Activated CD4-positive, alpha-beta T cell treated with anti-CD3 and anti-CD28 coated beads, Interleukin-2, amount 10 ng/mL, durations not matched to agents 7 days and 5 days (primary cell): ENCODE measurements at regions not wholly inside any gene's neighbourhood (a gene's known extent, or its start where the extent isn't known, plus 50 kb on each side); places are given as distances from the start of the nearest gene placed in this dataset.

ENCODE experiments used
- CTCF ChIA-PET: fragments of 350-600 bp; sonication (Branson Sonifier 250); formaldehyde crosslinking; loops from one replicate; lab custom pipeline; 2021; ENCODE audit warnings: antibody characterized with exemption; lab: Charles Lee
- POLR2A ChIA-PET: fragments of 350-600 bp; sonication (Branson Sonifier 250); formaldehyde crosslinking; loops from one replicate; lab custom pipeline; 2021; ENCODE audit warnings: antibody characterized with exemption; lab: Charles Lee
- DNase-seq: peaks from one replicate; pipeline ENCODE4 v3.0.0-alpha.2; 2020
- H3K27ac Mint-ChIP-seq: one replicate; pipeline ENCODE4 v1.8.0; 2021; ENCODE audit warnings: mild to moderate bottlenecking, moderate library complexity, mixed read lengths
- H3K27me3 Mint-ChIP-seq: one replicate; pipeline ENCODE4 v1.8.0; 2021; ENCODE audit warnings: mixed read lengths
- H3K36me3 Mint-ChIP-seq: one replicate; pipeline ENCODE4 v1.8.0; 2021; ENCODE audit warnings: low read depth, mixed read lengths
- H3K4me1 Mint-ChIP-seq: one replicate; pipeline ENCODE4 v1.8.0; 2021; ENCODE audit warnings: mixed read lengths
- H3K4me3 Mint-ChIP-seq: one replicate; pipeline ENCODE4 v1.8.0; 2021; ENCODE audit warnings: mild to moderate bottlenecking, moderate library complexity, mixed read lengths
- H3K9me3 Mint-ChIP-seq: one replicate; pipeline ENCODE4 v1.8.0; 2021; ENCODE audit warnings: mixed read lengths

DNA sequence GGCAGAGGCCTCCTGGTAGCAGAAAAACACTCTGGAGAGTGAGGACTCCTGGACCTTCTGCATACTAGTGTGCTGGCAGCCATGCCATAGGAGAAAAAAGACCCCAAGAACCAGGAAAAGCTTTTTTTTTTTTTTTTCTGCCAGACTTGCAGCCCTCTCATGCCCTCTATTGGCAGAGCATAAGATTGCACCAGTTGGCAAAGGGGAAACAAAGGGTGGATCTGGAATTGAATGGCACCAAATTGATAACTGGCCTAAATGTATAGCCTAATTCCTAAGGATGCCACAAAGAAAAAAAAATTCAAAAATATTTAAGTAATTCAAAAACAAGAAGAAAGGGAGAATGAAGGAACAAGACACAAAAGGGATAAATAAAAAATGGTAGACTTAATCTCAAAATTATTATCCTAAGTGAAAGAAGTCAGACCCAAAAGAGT, 112.5 kb upstream of the GHITM start:
- no peak overlapping the region for H3K4me3 Mint-ChIP-seq
- H3K36me3 Mint-ChIP-seq, result no peaks in the 10 kb centered on the region
- DNase-seq, result peak; percentile 18
- H3K27ac Mint-ChIP-seq, result no peak overlapping the region
- ChIA-PET POLR2A (no interaction called here), CTCF (interaction anchor here (0.7 kb wide), 1 partner anchor 158 kb away, joined by 3 read pairs; no protein-coding TSS in a partner anchor)
- peaks cover 3% of the 10 kb centered on the region for H3K27me3 Mint-ChIP-seq
- H3K9me3 Mint-ChIP-seq, result peaks cover 1% of the 10 kb centered on the region
- no peaks in the 10 kb centered on the region for H3K4me1 Mint-ChIP-seq

DNA sequence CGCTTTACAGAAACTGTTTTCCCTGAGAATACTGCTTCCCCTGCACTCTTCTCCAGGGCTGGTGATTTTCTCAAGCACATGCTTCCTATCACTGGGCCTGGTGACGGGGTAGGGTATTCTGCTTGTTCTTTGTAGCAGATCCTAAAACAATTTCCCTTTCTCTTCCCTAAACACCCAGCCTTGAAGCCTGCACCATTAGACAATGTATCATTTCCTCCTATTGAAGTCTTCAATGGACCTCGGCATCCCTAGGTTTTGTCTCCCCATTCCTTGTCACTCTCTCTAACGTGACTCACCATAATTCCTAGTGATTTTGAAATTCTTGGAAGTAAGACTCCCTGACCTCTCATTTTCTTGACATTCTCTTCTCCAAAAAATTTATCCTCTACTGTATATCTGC, 109.5 kb upstream of the GHITM start:
- Mint-ChIP-seq H3K9me3 (no peaks in the 10 kb centered on the region), H3K36me3 (no peaks in the 10 kb centered on the region), H3K27ac (no peak overlapping the region), H3K4me1 (no peaks in the 10 kb centered on the region), H3K27me3 (no peaks in the 10 kb centered on the region), H3K4me3 (no peak overlapping the region)
- POLR2A ChIA-PET, result no interaction called here
- CTCF ChIA-PET, result no interaction called here
- no peak for DNase-seq

DNA sequence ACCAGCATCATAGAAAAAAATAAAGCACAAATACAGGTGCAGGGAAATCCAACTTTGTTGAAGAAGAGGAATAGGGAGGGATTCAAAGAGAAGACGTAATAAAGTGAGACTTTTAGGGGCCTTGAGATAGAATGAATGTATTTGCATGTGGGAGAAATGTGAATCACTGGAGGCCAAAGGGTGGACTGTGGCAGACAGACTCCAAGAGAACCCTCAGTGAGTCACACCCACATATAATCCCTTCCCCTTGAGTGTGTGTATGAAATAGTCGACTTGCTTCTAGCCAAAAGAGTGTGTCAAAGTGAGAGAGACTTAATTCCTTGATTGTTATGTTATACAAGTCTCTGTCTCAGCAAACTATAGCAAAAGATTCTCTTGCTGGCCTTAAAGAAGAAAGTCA, 101.3 kb upstream of the GHITM start:
- CTCF ChIA-PET, result no interaction called here
- Mint-ChIP-seq H3K27me3 (peaks cover 3% of the 10 kb centered on the region), H3K9me3 (no peaks in the 10 kb centered on the region)

DNA sequence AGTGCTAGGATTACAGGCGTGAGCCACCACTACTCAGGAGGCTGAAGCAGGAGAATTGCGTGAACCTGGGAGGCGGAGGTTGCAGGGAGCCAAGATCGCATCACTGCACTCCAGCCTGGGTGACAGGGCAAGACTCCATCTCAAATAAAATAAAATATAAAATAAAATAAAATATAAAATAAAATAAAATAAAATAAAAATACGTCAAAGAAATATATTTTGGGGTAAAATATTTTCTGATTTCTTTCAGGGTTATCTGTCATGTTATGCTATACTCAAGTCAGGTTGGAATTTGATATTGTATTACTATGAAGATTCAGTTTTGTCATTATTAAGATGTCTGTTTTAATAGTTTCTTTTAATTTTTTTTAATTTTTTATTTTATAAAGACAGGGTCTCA, 99.4 kb upstream of the GHITM start:
- H3K4me1 Mint-ChIP-seq, result no peaks in the 10 kb centered on the region
- no peak for DNase-seq
- H3K27ac Mint-ChIP-seq, result no peak overlapping the region
- H3K4me3 Mint-ChIP-seq, result no peak overlapping the region
- peaks cover 3% of the 10 kb centered on the region for H3K27me3 Mint-ChIP-seq
- no peaks in the 10 kb centered on the region for H3K36me3 Mint-ChIP-seq
- no peaks in the 10 kb centered on the region for H3K9me3 Mint-ChIP-seq
- CTCF ChIA-PET, result no interaction called here
- POLR2A ChIA-PET, result no interaction called here

More for the DNA sequence above, 101.3 kb upstream of the GHITM start:
- DNase-seq, result no peak
- no peaks in the 10 kb centered on the region for H3K36me3 Mint-ChIP-seq
- POLR2A ChIA-PET, result no interaction called here
- no peak overlapping the region for H3K27ac Mint-ChIP-seq
- H3K4me1 Mint-ChIP-seq, result no peaks in the 10 kb centered on the region
- H3K4me3 Mint-ChIP-seq, result no peak overlapping the region

DNA sequence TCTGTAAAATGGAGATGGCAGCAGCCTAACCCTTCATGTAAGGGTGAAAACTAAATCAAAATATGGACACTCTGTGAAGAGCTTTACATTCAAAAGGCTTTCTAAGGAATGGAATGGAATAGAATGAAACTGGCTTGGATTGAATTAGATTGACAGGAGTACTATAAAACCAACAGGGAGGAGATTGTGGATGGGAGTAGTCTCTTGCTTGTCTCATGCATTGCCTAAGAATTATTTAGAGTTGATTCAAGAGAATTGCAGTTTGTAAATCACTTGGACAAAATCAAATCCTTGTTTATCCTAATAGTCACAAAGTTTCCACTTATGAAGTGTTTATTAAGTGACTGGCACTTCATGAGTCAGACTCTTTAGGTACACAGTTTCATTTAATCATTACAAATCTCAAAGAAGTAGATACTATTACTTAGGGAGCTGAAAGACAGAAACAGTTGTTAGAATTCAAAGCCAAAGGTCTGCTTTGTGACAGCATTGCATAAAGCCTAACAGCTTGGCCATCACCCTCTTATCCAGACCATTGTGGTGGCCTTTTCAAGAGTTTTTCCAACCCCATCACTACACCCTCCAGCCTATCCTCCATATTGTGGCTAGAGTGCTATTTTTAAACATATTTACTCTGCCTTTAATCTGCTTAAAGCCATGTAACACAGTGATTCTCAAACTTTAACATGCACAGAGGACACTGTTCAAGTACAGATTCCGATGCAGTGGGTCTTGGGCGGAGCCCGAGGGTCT, 91.9 kb upstream of the GHITM start:
- peaks cover 7% of the 10 kb centered on the region for H3K27me3 Mint-ChIP-seq
- ChIA-PET POLR2A (no interaction called here), CTCF (no interaction called here)
- H3K27ac Mint-ChIP-seq, result no peak overlapping the region
- no peaks in the 10 kb centered on the region for H3K4me1 Mint-ChIP-seq
- no peaks in the 10 kb centered on the region for H3K36me3 Mint-ChIP-seq
- no peak overlapping the region for H3K4me3 Mint-ChIP-seq
- peaks cover 4% of the 10 kb centered on the region for H3K9me3 Mint-ChIP-seq
- no peak for DNase-seq

DNA sequence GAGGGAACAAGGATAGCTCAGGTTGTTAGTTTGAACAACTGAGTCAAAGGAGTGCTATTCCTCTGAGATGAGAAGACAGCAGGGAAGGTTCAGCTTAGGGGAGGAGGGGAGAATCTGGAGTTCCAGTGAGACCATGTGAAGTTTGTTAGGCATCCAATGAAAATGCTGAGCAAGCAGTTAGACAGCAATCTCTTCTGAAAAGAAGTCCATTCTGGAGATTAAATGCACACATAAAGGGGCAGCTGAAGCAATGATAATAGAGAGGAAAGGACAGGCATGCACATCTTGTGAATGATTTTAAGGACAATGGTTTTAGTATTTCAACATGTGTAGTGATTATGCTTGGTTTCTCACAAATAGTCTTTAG, 89.7 kb upstream of the GHITM start:
- ChIA-PET CTCF (no interaction called here), POLR2A (no interaction called here)
- Mint-ChIP-seq H3K4me1 (no peaks in the 10 kb centered on the region), H3K27ac (no peak overlapping the region), H3K9me3 (peaks cover 4% of the 10 kb centered on the region), H3K4me3 (no peak overlapping the region), H3K36me3 (no peaks in the 10 kb centered on the region), H3K27me3 (peaks cover 9% of the 10 kb centered on the region)
- no peak for DNase-seq

DNA sequence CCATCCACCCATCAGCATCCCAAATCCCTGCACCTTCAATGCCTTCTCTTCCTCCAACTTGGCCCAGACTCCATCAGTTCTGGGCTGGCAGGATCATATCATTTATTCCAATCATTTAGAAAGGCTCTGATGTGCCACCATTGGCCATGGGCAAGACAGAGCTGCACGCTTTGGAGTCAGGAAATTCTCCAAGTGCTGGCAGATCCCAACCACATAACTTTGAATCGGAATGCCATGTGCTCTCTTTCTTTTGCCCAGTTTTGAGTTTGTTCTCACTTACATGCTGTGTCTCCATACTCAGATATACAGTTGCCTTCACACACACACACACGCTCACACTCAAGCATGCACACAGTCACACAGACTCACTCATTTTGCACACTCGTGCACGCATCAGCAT, 85.7 kb upstream of the GHITM start:
- H3K4me1 Mint-ChIP-seq, result no peaks in the 10 kb centered on the region
- no peak overlapping the region for H3K4me3 Mint-ChIP-seq
- H3K27me3 Mint-ChIP-seq, result peaks cover 7% of the 10 kb centered on the region
- ChIA-PET CTCF (no interaction called here), POLR2A (no interaction called here)
- peaks cover 4% of the 10 kb centered on the region for H3K9me3 Mint-ChIP-seq
- DNase-seq, result no peak
- no peaks in the 10 kb centered on the region for H3K36me3 Mint-ChIP-seq
- H3K27ac Mint-ChIP-seq, result no peak overlapping the region

DNA sequence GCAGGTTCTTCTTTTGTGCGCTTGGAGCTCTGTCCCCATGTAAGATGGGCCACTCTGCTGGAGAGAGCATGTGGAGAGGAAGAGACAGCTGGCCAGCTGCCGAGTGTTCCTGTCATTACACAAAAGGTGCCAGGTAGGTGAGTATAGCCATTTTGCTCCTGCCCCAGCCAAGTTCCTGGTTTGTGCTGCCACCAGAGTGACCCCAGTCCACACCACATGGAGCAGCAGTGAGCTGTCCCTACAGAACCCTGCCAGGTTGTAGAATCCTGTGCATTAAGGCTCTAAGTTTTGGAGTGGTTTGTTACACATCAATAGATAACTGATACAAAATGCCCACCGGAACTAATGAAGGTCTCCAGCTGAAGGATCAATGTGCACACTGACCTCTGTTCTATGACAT, 84.6 kb upstream of the GHITM start:
- Mint-ChIP-seq H3K4me3 (no peak overlapping the region), H3K4me1 (no peaks in the 10 kb centered on the region), H3K36me3 (no peaks in the 10 kb centered on the region), H3K9me3 (no peaks in the 10 kb centered on the region), H3K27me3 (peaks cover 3% of the 10 kb centered on the region), H3K27ac (no peak overlapping the region)
- POLR2A ChIA-PET, result no interaction called here
- no peak for DNase-seq
- CTCF ChIA-PET, result no interaction called here

DNA sequence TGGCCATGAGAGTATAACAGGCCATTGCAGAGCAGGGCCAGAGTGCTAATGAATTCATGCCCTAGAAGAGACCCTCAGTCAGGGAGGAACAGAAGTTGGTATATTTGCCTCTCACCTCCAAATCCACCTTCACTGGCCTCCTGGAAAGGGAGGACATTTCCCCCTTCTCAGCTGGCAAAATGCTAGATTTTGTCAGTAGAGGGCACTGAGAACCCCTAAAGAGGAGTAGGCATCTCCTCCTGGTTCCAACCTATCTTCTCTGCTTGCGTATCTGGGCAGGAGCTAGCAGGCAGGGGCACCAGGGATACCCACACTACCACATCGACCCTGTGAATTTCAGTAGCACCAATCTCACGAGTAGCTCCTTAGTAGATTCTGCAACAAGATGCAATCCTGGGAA, 79.8 kb upstream of the GHITM start:
- H3K4me3 Mint-ChIP-seq, result no peak overlapping the region
- ChIA-PET CTCF (no interaction called here), POLR2A (no interaction called here)
- H3K27ac Mint-ChIP-seq, result no peak overlapping the region
- H3K27me3 Mint-ChIP-seq, result no peaks in the 10 kb centered on the region
- DNase-seq, result no peak
- no peaks in the 10 kb centered on the region for H3K36me3 Mint-ChIP-seq
- no peaks in the 10 kb centered on the region for H3K4me1 Mint-ChIP-seq
- H3K9me3 Mint-ChIP-seq, result no peaks in the 10 kb centered on the region

DNA sequence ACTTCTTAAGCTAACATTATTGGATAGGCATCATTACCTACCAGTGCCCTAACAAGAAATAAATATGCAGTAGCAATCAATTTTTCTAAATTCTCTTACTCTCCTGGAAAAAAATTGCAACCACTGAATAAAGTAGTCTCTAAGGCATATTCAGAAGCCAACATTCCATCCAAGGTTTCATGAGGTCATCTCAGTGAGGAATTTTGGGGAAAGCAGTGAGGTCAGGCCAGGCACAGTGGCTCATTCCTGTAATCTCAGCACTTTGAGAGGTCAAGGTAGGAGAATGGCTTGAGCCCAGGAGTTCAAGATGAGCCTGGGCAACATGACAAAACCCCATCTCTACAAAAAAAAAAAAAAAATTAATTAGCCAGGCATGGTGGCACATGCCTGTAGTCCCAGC, 75.9 kb upstream of the GHITM start:
- H3K27me3 Mint-ChIP-seq, result no peaks in the 10 kb centered on the region
- POLR2A ChIA-PET, result no interaction called here
- H3K36me3 Mint-ChIP-seq, result no peaks in the 10 kb centered on the region
- CTCF ChIA-PET, result interaction anchor here (1.3 kb wide), 1 partner anchor 13 kb away, joined by 5 read pairs; no protein-coding TSS in a partner anchor
- no peak overlapping the region for H3K4me3 Mint-ChIP-seq
- H3K27ac Mint-ChIP-seq, result no peak overlapping the region
- no peaks in the 10 kb centered on the region for H3K9me3 Mint-ChIP-seq
- DNase-seq, result no peak
- H3K4me1 Mint-ChIP-seq, result no peaks in the 10 kb centered on the region

DNA sequence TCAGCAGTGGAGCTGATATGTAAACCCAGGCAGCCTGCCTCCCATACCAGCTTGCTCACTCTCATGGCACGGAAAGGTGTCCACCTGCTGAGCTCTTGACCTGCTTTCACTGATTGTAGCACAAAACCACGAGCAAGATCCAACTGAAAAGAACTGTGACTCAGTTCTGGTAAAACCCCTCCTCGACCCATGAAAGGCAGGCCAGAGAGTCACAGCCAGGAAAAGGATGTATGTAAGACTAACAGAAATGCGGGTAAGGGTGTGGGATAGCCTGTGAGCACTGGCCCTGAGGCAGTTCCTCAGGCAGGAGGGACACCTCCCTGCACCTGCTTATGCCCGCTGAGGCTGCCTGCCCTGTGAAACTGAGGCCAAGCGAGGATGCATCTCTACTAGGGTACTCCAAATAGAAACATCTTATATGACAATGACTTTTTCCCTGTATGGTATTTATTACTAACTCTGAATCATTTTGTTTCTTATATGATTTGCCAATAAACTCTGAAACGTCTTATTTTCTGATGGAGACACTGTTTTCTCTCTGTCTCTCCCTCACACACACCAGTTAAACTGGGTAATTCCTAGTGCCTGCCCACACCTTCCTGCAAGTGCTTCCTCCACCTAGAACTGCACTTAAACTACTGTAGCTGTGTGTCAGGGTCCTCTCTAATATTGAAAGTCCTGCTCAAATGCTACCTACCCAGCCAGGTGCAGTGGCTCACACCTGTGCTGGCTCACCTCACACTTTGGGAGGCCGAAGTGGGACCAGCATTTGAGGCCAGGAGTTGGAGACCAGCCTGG, 73.3 kb upstream of the GHITM start:
- no peaks in the 10 kb centered on the region for H3K4me1 Mint-ChIP-seq
- CTCF ChIA-PET, result no interaction called here
- H3K36me3 Mint-ChIP-seq, result no peaks in the 10 kb centered on the region
- peaks cover 2% of the 10 kb centered on the region for H3K9me3 Mint-ChIP-seq
- H3K27ac Mint-ChIP-seq, result no peak overlapping the region
- no peak for DNase-seq
- no peaks in the 10 kb centered on the region for H3K27me3 Mint-ChIP-seq
- POLR2A ChIA-PET, result no interaction called here
- no peak overlapping the region for H3K4me3 Mint-ChIP-seq

DNA sequence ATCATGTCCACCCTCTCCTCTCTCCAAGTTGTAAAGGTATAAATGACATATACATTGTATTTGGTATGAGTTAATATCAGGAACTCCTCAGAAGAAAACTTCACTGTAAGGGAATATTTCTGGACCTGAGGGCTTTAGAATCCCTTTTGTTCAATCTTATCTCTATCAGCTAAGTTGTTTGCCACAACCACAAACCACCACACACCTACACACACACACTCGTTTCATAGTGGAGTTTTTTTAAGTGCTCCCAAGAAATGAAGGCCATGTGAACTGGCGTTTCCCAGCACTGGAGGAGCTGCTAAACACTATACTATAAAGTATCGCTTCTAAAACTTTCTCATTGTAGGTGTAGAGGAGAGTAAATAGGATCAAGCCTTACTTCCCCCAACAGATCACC, 64.8 kb upstream of the GHITM start:
- H3K4me3 Mint-ChIP-seq, result no peak overlapping the region
- CTCF ChIA-PET, result interaction anchor here (0.6 kb wide), 1 partner anchor 90 kb away, joined by 4 read pairs; no protein-coding TSS in a partner anchor
- no peak for DNase-seq
- H3K36me3 Mint-ChIP-seq, result no peaks in the 10 kb centered on the region
- H3K27me3 Mint-ChIP-seq, result peaks cover 1% of the 10 kb centered on the region
- H3K27ac Mint-ChIP-seq, result no peak overlapping the region
- POLR2A ChIA-PET, result no interaction called here
- H3K9me3 Mint-ChIP-seq, result peaks cover 2% of the 10 kb centered on the region
- no peaks in the 10 kb centered on the region for H3K4me1 Mint-ChIP-seq

DNA sequence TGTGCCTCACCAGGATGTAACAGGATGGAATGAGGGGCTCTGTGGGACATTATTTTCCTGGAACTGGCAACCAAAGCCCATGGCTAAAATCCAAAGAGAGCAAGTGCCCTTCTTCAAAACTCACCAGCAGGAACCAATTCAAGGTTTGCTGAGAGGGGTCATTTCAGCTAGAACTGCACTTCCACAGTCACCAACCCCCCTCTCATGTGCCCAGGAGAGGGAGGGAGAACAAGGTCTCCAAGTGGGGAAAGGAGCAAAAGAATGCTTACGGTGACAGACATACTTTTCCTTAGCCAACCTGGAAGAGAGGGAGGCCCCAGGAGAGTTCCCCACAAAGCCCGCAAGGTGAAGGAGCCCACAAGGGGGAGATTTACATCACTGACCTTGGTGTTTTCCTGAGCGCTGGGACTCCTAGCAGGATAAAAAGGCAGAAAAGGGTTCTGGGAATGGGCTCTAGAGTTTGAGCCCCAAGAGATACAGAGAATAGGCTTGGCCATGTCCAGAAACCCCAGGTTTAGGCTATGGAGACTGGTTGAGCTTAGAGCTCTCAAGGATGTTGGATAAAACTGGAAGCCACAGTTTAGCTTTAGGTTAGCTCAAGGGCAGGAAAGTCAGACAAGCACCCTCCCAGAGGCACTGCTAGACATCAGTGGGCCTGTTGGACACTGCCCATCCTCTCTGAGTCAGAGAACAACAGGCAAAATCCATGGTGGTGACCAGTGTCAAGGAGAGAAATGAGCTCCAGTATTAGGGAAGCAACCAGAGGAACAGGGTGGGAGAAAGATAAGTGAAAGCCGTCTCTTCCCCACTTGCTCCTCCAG, 63.9 kb upstream of the GHITM start:
- POLR2A ChIA-PET, result no interaction called here
- Mint-ChIP-seq H3K36me3 (no peaks in the 10 kb centered on the region), H3K4me3 (no peak overlapping the region), H3K4me1 (no peaks in the 10 kb centered on the region), H3K27me3 (peaks cover 1% of the 10 kb centered on the region), H3K9me3 (no peaks in the 10 kb centered on the region), H3K27ac (no peak overlapping the region)
- CTCF ChIA-PET, result no interaction called here
- no peak for DNase-seq
